ENCODE measurements at regions not wholly inside any gene's neighbourhood (a gene's known extent, or its start where the extent isn't known, plus 50 kb on each side); places are given as distances from the start of the nearest gene placed in this dataset.

DNA sequence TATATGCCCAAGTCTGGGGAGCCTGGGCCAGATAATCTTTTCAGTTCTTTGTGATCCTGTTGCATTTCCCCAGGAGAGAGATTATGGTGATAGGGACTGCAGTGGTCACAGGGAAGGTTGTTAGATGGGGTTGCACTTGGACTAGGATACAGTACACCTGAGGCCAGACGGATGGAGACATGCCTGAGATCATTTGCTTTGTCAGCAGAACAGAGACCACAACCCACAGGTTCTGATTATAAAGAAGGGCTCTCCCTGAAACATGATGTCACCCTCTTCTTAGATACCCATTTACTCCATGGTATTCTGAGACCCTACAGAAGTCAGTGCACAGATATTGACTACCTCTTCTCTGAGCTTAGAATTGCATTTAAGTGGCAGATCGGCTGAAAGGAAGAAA lies 200.9 kb upstream of the IGF1 start:
- Histone ChIP-seq H3K4ac (ENCODE audit: low read depth, low read length) (no peak overlapping the region), H2BK15ac (ENCODE audit: low read depth, low read length) (no peak overlapping the region), H3K23ac (ENCODE audit: low read depth, low read length) (no peak overlapping the region), H3K9me1 (ENCODE audit: insufficient read depth, low read length) (no peaks in the 10 kb centered on the region), H2AK5ac (ENCODE audit: low read depth, low read length) (no peak overlapping the region), H3K4me2 (ENCODE audit: low read depth, low read length) (no peak overlapping the region), H3K27me3 (ENCODE audit: control insufficient read depth, insufficient read depth, low read length) (peaks cover 14% of the 10 kb centered on the region), H2BK120ac (ENCODE audit: low read depth, low read length) (no peak overlapping the region), H2AK9ac (replicated peaks; ENCODE audit: low read depth, low read length, poor library complexity) (no peak overlapping the region), H2AFZ (replicated peaks; ENCODE audit: low read length, poor library complexity) (no peak overlapping the region), H3K9ac (ENCODE audit: low read depth, low read length) (no peak overlapping the region), H4K91ac (ENCODE audit: insufficient read depth, low read depth, low read length) (no peak overlapping the region), H4K5ac (ENCODE audit: low read depth, low read length) (no peak overlapping the region), H2BK5ac (ENCODE audit: low read depth, low read length, poor library complexity, severe bottlenecking) (no peak overlapping the region), H3K56ac (ENCODE audit: extremely low read depth, insufficient read depth, low read length) (no peak overlapping the region), H3K14ac (replicated peaks; ENCODE audit: low read depth, low read length) (no peak overlapping the region), H3K79me1 (ENCODE audit: low read depth in 1 of 2, low read length in 2 of 2) (no peaks in the 10 kb centered on the region), H3K36me3 (ENCODE audit: control insufficient read depth, insufficient read depth, low read length) (no peaks in the 10 kb centered on the region), H3K9me3 (ENCODE audit: control insufficient read depth, insufficient read depth, low read length) (no peaks in the 10 kb centered on the region), H3K4me3 (ENCODE audit: insufficient read depth, low read depth, low read length) (no peak overlapping the region), H2BK20ac (ENCODE audit: low read depth, low read length) (no peak overlapping the region), H3K18ac (ENCODE audit: low read depth, low read length) (no peak overlapping the region), H4K20me1 (ENCODE audit: insufficient read depth, low read length) (no peaks in the 10 kb centered on the region), H3K27ac (ENCODE audit: insufficient read depth, low read length) (no peak overlapping the region), H3K4me1 (ENCODE audit: control insufficient read depth, insufficient read depth, low read length) (no peaks in the 10 kb centered on the region), H4K8ac (ENCODE audit: low read depth in 2 of 2, low read length in 2 of 2) (no peak overlapping the region)
- dilution Hi-C loops (cut with HindIII; ENCODE audit: low sequenced_read_pairs, unreplicated experiment) (no loop called here), in situ Hi-C loops (cut with MboI; ENCODE audit: low sequenced_read_pairs) (no loop called here), intact Hi-C loops (cut with micrococcal nuclease) (no loop called here)
- no peak for DNase-seq
- 100% methylated on average over 1 of the region's 2 CpGs; no CpG with 5 or more reads in 1 of the 2 experiments for WGBS, 2 experiments (ENCODE audit: extremely low coverage in 2 of 2, insufficient read length in 1 of 2)
- ChIA-PET POLR2A (ENCODE audit: unreplicated experiment) (no interaction called here), CTCF (no interaction called here)
- ATAC-seq (ENCODE audit: low read depth), result no peak
- no peak for TF ChIP-seq FOS (IDR thresholded peaks at IDR 0.05; ENCODE audit: low read depth, low read length)
- no peak for TF ChIP-seq NFE2L2 (IDR thresholded peaks at IDR 0.05; ENCODE audit: low read depth, low read length)
- TF ChIP-seq, protein P1, sequence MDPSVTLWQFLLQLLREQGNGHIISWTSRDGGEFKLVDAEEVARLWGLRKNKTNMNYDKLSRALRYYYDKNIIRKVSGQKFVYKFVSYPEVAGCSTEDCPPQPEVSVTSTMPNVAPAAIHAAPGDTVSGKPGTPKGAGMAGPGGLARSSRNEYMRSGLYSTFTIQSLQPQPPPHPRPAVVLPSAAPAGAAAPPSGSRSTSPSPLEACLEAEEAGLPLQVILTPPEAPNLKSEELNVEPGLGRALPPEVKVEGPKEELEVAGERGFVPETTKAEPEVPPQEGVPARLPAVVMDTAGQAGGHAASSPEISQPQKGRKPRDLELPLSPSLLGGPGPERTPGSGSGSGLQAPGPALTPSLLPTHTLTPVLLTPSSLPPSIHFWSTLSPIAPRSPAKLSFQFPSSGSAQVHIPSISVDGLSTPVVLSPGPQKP (IDR thresholded peaks at IDR 0.05; ENCODE audit: borderline replicate concordance, low read depth, low read length), result no peak
- no peak for TF ChIP-seq SMC3 (IDR thresholded peaks at IDR 0.05; ENCODE audit: low read depth, low read length)
- peak; percentile 55 for TF ChIP-seq MAFK (IDR thresholded peaks at IDR 0.05; ENCODE audit: low read depth, low read length)
- BruUV-seq (replicated peaks), result no TSS peak
